ENCODE measurements at regions not wholly inside any gene's neighbourhood (a gene's known extent, or its start where the extent isn't known, plus 50 kb on each side); places are given as distances from the start of the nearest gene placed in this dataset.

DNA sequence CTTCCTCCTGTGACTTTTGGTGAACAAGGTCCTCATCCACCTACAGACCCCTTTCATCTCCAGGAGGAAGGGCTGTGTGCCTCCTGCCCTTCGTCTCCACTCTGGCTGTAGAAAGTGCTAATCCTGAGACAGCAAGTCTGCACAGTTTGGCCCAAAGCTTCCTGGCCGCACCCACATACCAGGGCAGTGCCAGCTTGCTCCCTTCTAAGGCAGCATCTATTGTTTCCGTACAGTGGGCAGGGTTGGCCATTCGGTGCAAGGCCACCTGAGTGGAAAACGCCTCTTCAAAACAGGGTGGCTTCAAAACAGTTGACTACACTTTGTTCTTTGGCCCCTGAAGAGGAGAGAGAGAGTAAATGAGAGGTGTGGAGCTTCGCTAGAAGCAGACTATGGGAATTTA lies 134.1 kb upstream of the KLF14 start:
- H3K27ac Mint-ChIP-seq = no peak overlapping the region

GRCh38 chr7:130869918-130870317 lies 135.9 kb upstream of the KLF14 start:
- TF ChIP-seq, protein P1, sequence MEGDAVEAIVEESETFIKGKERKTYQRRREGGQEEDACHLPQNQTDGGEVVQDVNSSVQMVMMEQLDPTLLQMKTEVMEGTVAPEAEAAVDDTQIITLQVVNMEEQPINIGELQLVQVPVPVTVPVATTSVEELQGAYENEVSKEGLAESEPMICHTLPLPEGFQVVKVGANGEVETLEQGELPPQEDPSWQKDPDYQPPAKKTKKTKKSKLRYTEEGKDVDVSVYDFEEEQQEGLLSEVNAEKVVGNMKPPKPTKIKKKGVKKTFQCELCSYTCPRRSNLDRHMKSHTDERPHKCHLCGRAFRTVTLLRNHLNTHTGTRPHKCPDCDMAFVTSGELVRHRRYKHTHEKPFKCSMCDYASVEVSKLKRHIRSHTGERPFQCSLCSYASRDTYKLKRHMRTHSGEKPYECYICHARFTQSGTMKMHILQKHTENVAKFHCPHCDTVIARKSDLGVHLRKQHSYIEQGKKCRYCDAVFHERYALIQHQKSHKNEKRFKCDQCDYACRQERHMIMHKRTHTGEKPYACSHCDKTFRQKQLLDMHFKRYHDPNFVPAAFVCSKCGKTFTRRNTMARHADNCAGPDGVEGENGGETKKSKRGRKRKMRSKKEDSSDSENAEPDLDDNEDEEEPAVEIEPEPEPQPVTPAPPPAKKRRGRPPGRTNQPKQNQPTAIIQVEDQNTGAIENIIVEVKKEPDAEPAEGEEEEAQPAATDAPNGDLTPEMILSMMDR (IDR thresholded peaks at IDR 0.05; ENCODE audit: unreplicated experiment) = no peak
- no peaks in the 10 kb centered on the region for H3K27me3 Mint-ChIP-seq
- no peak overlapping the region for H3K4me3 Mint-ChIP-seq (ENCODE audit: low read depth)

More for the DNA sequence above, 134.1 kb upstream of the KLF14 start:
- Mint-ChIP-seq H3K27me3 (no peaks in the 10 kb centered on the region), H3K36me3 (ENCODE audit: insufficient read depth) (no peaks in the 10 kb centered on the region), H3K4me3 (ENCODE audit: low read depth) (no peak overlapping the region), H3K9me3 (ENCODE audit: low read depth) (no peaks in the 10 kb centered on the region), H3K4me1 (ENCODE audit: low read depth) (no peaks in the 10 kb centered on the region)
- DNase-seq (ENCODE audit: low spot score, unreplicated experiment) = no peak
- TF ChIP-seq, protein P1 (IDR thresholded peaks at IDR 0.05; ENCODE audit: unreplicated experiment) = no peak

DNA sequence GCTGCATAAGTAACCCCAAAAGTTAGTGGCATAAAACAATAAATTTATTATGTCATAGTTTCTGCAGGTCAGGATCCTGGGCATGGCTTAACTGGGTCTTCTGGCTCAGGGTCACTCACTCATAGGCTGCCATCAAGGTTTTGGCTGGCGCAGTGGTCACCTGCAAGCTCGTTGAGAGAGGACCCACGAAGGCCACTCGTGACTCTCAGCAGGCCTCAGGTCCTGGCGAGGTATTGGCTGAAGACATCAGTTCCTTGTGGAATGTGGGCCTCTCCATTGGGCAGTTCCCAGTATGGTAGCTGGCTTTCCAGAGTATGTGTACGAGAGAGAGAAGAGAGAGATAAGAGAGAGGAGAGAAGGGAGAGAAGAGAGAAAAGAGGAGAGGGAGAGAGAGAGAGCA lies 138.3 kb upstream of the KLF14 start:
- TF ChIP-seq, protein P1 (IDR thresholded peaks at IDR 0.05; ENCODE audit: unreplicated experiment) = no peak
- H3K4me3 Mint-ChIP-seq (ENCODE audit: low read depth) = no peak overlapping the region
- H3K9me3 Mint-ChIP-seq (ENCODE audit: low read depth) = no peaks in the 10 kb centered on the region
- H3K36me3 Mint-ChIP-seq (ENCODE audit: insufficient read depth) = no peaks in the 10 kb centered on the region
- H3K4me1 Mint-ChIP-seq (ENCODE audit: low read depth) = peaks cover 4% of the 10 kb centered on the region
- DNase-seq (ENCODE audit: low spot score, unreplicated experiment) = no peak
- no peaks in the 10 kb centered on the region for H3K27me3 Mint-ChIP-seq
- no peak overlapping the region for H3K27ac Mint-ChIP-seq

More at GRCh38 chr7:130869918-130870317, 135.9 kb upstream of the KLF14 start:
- no peaks in the 10 kb centered on the region for H3K9me3 Mint-ChIP-seq (ENCODE audit: low read depth)
- peaks cover 1% of the 10 kb centered on the region for H3K4me1 Mint-ChIP-seq (ENCODE audit: low read depth)
- H3K27ac Mint-ChIP-seq = no peak overlapping the region
- no peaks in the 10 kb centered on the region for H3K36me3 Mint-ChIP-seq (ENCODE audit: insufficient read depth)
- DNase-seq (ENCODE audit: low spot score, unreplicated experiment) = no peak

GRCh38 chr7:130872756-130873448 lies 138.9 kb upstream of the KLF14 start:
- TF ChIP-seq, protein P1 (IDR thresholded peaks at IDR 0.05; ENCODE audit: unreplicated experiment) = no peak
- DNase-seq (ENCODE audit: low spot score, unreplicated experiment) = no peak
- peaks cover 4% of the 10 kb centered on the region for H3K4me1 Mint-ChIP-seq (ENCODE audit: low read depth)
- H3K4me3 Mint-ChIP-seq (ENCODE audit: low read depth) = no peak overlapping the region
- no peaks in the 10 kb centered on the region for H3K27me3 Mint-ChIP-seq
- H3K36me3 Mint-ChIP-seq (ENCODE audit: insufficient read depth) = no peaks in the 10 kb centered on the region
- no peaks in the 10 kb centered on the region for H3K9me3 Mint-ChIP-seq (ENCODE audit: low read depth)
- no peak overlapping the region for H3K27ac Mint-ChIP-seq

GRCh38 chr7:130874071-130874915 lies 140.3 kb upstream of the KLF14 start:
- DNase-seq (ENCODE audit: low spot score, unreplicated experiment) = no peak
- Mint-ChIP-seq H3K27me3 (no peaks in the 10 kb centered on the region), H3K36me3 (ENCODE audit: insufficient read depth) (no peaks in the 10 kb centered on the region), H3K9me3 (ENCODE audit: low read depth) (no peaks in the 10 kb centered on the region), H3K27ac (no peak overlapping the region), H3K4me1 (ENCODE audit: low read depth) (peaks cover 4% of the 10 kb centered on the region), H3K4me3 (ENCODE audit: low read depth) (no peak overlapping the region)
- TF ChIP-seq, protein P1 (IDR thresholded peaks at IDR 0.05; ENCODE audit: unreplicated experiment) = no peak
